Activated CD4-positive, alpha-beta T cell treated with anti-CD3 and anti-CD28 coated beads, Interleukin-2, Interleukin-6, amounts not matched to agents 100 ng/mL and 50 ng/mL, durations not matched to agents 16 hours and 8 hours (primary cell): ENCODE measurements at regions not wholly inside any gene's neighbourhood (a gene's known extent, or its start where the extent isn't known, plus 50 kb on each side); places are given as distances from the start of the nearest gene placed in this dataset.
"Not testable (repeated sequence)": the region's sequence is repeated elsewhere in the genome, so short reads cannot be mapped to it uniquely, and the experiment has no call there.

Experiments
- DNase-seq: peaks from one replicate; pipeline ENCODE4 v3.0.0-alpha.2; 2020

DNA sequence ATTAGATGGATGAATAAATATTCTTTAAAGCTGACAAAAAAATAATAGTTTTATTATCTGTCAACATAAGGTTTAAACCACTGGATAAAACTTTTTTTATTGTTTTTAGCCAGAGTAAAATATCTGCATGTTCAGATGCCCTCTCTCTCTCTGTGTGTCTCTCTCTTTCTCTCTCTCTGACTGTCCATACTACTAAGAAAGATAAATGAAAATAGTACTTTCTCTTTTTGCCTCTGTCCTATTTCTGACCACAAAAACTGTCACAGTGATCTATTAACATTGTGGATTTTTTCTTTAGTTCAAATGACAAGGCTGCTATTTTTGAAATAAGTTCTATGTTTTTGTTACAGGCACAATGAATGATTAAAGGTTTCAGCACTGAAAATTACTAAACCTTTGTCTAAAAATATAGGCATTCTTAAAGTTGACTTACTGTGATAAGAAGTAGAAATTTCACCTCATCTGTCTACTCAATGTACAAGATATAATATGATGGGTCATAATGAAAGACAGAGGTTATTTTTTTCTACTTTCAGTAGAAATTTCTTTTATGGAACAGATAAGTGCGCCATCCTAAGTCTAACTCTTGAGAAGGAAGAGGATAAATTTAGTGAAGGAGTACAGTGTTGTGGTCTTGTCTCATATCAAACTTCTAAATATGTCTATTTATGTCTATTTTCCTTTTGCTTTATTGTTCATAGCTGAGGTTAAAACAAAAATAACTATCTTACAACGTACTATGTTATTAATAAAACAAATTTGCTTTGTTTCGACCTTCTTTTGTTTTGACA, 341.9 kb upstream of the EYS start:
- no peak for DNase-seq

DNA sequence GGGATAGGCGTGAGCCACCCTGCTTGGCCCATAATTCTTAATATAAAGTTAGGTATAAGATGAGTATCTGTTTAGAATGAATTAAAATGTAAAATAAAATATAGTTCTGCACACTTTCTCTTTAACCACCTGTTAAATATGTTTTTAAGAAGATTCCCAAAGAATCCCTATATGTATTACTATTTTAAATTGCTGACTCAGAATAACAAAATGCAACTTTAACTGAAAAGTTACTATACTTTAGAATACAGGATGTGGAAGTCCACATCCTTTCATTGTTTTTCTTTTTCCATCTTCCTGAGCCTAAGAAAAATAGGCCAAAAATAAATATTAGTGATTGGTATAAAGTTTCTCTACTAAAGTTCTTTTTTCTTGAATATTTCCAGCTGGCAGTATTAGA, 325.6 kb upstream of the EYS start:
- no peak for DNase-seq

DNA sequence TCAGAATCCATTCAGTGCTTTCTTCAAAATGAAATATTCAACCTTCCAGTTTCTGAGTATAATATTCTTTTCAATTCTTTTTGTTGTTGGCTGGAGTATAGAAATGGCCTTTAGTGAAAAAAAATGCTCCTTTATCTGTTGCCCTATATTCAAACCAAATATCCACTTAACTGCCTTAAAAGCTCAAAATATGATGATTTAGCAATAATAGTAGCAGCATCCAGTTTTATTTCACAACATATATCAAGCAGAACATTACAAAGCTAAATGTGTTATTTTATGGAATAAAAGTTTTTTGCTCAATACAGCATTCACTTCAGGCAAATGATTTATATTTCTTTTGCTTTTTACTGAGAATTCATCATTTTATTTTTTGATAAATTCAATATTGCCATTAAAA, 322.4 kb upstream of the EYS start:
- no peak for DNase-seq

- no peak for DNase-seq
Measured at GRCh38 chr6:65999288-65999791, 292.3 kb upstream of the EYS start.

- DNase-seq = no peak
Measured at GRCh38 chr6:65998544-65998943, 291.5 kb upstream of the EYS start.

GRCh38 chr6:65997539-65997938, 290.5 kb upstream of the EYS start:
- no peak for DNase-seq

- no peak for DNase-seq
Measured at GRCh38 chr6:65996096-65996495, 289.1 kb upstream of the EYS start.

DNA sequence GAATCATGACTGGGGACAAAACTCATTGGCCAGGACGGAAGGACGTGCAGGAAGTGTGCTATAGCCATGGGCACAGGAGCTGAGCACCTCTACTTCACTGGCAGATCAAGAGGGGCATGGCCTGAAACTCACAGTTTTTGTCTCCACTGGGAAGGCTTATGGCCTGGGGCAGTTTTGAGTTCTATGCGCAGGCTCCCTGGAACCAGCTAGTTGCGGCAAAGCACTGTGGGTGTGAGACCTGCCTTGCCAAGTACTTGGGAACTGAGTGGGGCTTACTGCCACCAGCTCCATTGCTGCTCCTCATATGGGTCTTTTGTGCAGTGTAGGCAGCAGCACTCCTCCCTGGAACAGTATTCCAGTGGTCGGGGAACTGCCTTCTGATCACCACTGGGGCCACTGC, 282.6 kb upstream of the EYS start:
- DNase-seq = no peak

DNA sequence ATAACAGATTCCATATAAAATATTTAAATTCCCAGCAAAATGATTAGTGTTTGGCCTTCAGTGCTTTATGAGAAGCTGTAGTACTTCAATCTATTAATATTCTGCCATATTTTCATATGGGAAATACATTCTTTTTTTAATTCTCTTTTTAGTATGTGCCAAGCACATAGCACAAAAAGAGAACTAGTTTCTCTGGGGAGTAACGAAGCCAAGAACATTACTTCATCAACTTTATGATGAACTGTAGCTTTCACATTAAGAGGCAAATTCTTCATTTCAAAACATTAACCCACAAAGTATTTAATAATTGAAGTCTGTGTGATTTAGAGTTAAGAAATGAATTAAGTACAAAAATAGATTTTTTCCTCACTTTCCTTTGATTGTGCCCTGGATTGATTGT, 281.0 kb upstream of the EYS start:
- no peak for DNase-seq

- DNase-seq = no peak
Measured at GRCh38 chr6:65984089-65984488, 277.1 kb upstream of the EYS start.

GRCh38 chr6:65979120-65979519, 272.1 kb upstream of the EYS start:
- no peak for DNase-seq

GRCh38 chr6:65971252-65971651, 264.2 kb upstream of the EYS start:
- not testable (repeated sequence) for DNase-seq

DNA sequence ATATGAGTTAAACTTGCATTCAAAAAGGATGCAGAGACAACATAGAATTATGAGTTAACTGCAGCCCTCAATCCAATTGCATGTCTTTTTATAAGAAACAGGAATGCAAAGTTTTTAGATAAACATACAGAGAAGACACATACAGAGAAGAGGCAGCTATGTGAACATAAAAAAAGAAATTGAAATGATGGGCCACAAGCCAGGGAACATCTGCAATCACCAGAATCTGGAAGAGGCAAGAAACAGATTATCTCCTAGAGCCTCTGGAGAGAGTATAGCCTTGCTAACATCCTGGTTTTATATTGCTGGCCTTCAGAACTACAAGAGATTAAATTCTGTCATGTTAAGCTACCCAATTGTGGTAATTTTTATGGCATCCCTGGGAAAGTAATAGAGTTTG, 257.2 kb upstream of the EYS start:
- DNase-seq = no peak

- DNase-seq = no peak
Measured at GRCh38 chr6:65955034-65955433, 248.0 kb upstream of the EYS start.

DNA sequence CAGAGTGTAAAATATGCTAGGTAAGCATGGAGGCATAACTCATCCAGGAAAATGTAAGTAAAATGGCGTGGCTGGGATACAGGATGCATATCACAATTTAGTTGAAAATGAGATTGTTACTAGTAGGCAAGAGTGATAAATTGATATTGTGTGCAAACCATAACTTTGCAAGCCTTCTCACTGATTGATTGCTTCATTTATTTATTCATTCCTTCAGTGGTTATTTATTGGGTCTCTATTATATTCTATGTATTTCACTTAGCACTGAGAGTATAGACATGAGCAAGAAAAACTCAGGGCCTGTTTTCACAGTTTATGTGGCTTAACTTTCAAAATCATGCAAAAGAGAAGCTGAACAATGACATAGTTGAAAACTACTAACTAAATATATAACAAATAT, 241.0 kb upstream of the EYS start:
- DNase-seq = no peak

GRCh38 chr6:65943548-65943947, 236.5 kb upstream of the EYS start:
- DNase-seq = no peak

- DNase-seq = no peak
Measured at GRCh38 chr6:65943051-65943450, 236.0 kb upstream of the EYS start.

- no peak for DNase-seq
Measured at GRCh38 chr6:65938000-65938399, 231.0 kb upstream of the EYS start.

DNA sequence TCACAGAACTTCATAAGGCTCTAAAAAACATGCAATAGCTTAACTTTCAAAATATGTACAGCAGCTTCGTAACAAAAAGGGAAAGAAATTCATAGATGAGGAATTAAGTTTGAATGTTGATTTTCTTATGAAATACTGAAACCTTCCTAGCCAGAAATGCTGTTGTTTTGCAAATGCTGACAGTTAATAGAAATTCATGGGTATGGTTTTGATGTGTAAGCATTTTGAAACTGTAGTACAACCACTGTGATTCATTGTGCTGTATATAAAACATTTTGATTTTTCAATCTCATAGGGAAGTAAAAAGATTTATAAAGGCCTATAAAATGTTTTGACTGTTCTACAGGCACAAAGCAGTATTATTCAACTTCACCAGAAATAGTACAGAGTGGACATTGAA, 228.4 kb upstream of the EYS start:
- DNase-seq = no peak

- DNase-seq = no peak
Measured at GRCh38 chr6:65933390-65933789, 226.4 kb upstream of the EYS start.

GRCh38 chr6:65927141-65927540, 220.1 kb upstream of the EYS start:
- no peak for DNase-seq

- no peak for DNase-seq
Measured at GRCh38 chr6:65924411-65924810, 217.4 kb upstream of the EYS start.

DNA sequence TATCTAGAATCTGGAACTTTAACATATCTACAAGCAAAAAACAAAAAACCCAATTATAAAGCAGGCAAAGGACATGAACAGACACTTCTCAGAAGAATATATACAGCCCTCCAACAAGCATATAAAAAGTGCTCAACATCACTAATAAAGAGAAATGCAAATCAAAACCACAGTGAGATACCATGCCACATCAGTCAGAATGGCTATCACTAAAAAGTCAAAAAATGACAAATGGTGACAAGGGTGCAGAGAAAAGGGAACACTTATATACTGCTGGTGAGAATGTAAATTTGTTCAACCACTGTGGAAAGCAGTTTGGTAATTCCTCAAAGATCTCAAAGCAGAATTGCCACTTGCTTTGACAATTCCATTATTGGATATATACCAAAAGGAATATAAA, 215.0 kb upstream of the EYS start:
- no peak for DNase-seq

GRCh38 chr6:65908065-65908464, 201.0 kb upstream of the EYS start:
- DNase-seq = no peak

DNA sequence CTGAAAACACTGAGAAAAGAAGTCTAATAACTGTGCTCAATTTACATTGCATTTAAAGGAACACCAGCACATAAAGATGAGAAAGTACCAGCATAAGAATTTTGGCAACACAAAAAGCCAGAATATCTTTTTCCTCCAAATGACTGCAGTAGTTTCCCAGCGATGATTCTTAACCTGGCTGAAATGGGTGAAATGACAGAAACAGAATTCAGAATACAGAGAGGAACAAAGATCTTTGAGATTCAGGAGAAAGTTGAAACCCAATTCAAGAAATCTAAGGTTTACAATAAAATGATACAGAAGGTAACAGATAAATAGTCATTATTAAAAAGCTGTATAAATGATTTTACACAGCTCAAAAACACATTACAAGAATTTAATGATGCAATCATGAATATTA, 197.0 kb upstream of the EYS start:
- no peak for DNase-seq
